ENCODE measurements at regions not wholly inside any gene's neighbourhood (a gene's known extent, or its start where the extent isn't known, plus 50 kb on each side); places are given as distances from the start of the nearest gene placed in this dataset.
A peak's percentile ranks its signal among the peaks of the same experiment; 100 is the strongest.
"Not testable (repeated sequence)": the region's sequence is repeated elsewhere in the genome, so short reads cannot be mapped to it uniquely, and the experiment has no call there.

DNA sequence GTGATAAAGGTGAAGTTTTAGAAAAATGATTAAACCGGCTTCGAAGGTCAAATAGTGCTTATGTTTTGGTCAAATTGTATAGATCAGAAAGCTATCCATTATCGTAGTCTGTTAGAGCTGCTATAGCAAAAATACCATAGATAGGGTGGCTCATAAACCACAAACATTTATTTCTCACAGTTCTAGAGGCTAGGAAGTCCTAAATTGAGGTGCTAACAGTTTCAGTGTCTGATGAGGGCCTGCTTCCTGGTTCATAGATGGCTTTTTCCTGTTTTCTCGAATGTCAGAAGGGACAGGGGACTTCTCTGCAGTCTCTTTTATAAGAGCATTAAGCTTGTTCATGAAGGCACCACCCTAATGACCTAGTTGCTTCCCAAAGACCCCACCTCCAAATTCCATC is 186.6 kb upstream of the ERBB4 start:
- H3K27ac ChIP-seq: no peak overlapping the region
- intact Hi-C loops (cut with DNase I; ENCODE audit: low total_unique reads): no loop called here
- DNase-seq: no peak
- H3K4me1 ChIP-seq: no peaks in the 10 kb centered on the region
- no peaks in the 10 kb centered on the region for H3K36me3 ChIP-seq (ENCODE audit: low read depth, missing control alignments)
- no peak overlapping the region for H3K4me3 ChIP-seq
- H3K27me3 ChIP-seq: no peaks in the 10 kb centered on the region
- no peaks in the 10 kb centered on the region for H3K9me3 ChIP-seq
- 90 to 95% methylated on average over 4 of the region's 4 CpGs for WGBS, 2 donors
- TF ChIP-seq POLR2A (IDR thresholded peaks at IDR 0.05): no peak
- TF ChIP-seq, protein P1, sequence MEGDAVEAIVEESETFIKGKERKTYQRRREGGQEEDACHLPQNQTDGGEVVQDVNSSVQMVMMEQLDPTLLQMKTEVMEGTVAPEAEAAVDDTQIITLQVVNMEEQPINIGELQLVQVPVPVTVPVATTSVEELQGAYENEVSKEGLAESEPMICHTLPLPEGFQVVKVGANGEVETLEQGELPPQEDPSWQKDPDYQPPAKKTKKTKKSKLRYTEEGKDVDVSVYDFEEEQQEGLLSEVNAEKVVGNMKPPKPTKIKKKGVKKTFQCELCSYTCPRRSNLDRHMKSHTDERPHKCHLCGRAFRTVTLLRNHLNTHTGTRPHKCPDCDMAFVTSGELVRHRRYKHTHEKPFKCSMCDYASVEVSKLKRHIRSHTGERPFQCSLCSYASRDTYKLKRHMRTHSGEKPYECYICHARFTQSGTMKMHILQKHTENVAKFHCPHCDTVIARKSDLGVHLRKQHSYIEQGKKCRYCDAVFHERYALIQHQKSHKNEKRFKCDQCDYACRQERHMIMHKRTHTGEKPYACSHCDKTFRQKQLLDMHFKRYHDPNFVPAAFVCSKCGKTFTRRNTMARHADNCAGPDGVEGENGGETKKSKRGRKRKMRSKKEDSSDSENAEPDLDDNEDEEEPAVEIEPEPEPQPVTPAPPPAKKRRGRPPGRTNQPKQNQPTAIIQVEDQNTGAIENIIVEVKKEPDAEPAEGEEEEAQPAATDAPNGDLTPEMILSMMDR (IDR thresholded peaks at IDR 0.05): no peak

DNA sequence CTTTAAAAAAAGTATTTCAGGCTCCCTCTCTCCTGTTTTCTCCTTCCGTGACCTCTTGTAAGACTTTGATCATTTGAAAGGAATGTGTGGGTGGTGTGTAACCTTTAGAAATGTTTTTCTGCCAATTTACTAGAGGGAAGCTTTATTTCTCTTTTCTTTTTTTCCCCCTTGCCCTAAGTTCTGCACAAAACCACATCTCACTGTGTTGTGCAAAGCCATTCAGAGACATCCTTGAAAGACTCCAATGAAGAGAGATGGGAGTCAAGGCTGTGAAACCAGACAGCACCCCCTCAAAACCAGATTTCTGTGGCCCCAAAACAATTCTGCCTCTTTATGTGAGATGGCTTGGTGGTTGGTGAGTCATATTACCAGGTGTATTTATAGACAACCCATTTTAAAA is 184.6 kb upstream of the ERBB4 start:
- H3K4me1 ChIP-seq: no peaks in the 10 kb centered on the region
- no peak for DNase-seq
- intact Hi-C loops (cut with DNase I; ENCODE audit: low total_unique reads): no loop called here
- H3K27ac ChIP-seq: no peak overlapping the region
- no peaks in the 10 kb centered on the region for H3K9me3 ChIP-seq
- H3K36me3 ChIP-seq (ENCODE audit: low read depth, missing control alignments): no peaks in the 10 kb centered on the region
- no peak overlapping the region for H3K4me3 ChIP-seq
- 22 to 45% methylated on average over 1 of the region's 1 CpG for WGBS, 2 donors
- no peak for TF ChIP-seq POLR2A (IDR thresholded peaks at IDR 0.05)
- TF ChIP-seq, protein P1 (IDR thresholded peaks at IDR 0.05): no peak
- no peaks in the 10 kb centered on the region for H3K27me3 ChIP-seq

- no peaks in the 10 kb centered on the region for H3K27me3 ChIP-seq
- H3K27ac ChIP-seq: no peak overlapping the region
- no peaks in the 10 kb centered on the region for H3K36me3 ChIP-seq (ENCODE audit: low read depth, missing control alignments)
- intact Hi-C loops (cut with DNase I; ENCODE audit: low total_unique reads): no loop called here
- no peaks in the 10 kb centered on the region for H3K9me3 ChIP-seq
- WGBS, 2 donors: 59 to 92% methylated on average over 1 of the region's 1 CpG
- no peak overlapping the region for H3K4me3 ChIP-seq
- H3K4me1 ChIP-seq: no peaks in the 10 kb centered on the region
- TF ChIP-seq, protein P1 (IDR thresholded peaks at IDR 0.05): no peak
- no peak for TF ChIP-seq POLR2A (IDR thresholded peaks at IDR 0.05)
- DNase-seq: no peak
Observed at GRCh38 chr2:212722046-212722445, 183.4 kb upstream of the ERBB4 start.

GRCh38 chr2:212721026-212721451 is 182.4 kb upstream of the ERBB4 start:
- intact Hi-C loops (cut with DNase I; ENCODE audit: low total_unique reads): no loop called here
- Histone ChIP-seq H3K27me3 (no peaks in the 10 kb centered on the region), H3K27ac (no peak overlapping the region), H3K9me3 (no peaks in the 10 kb centered on the region), H3K4me1 (no peaks in the 10 kb centered on the region), H3K36me3 (ENCODE audit: low read depth, missing control alignments) (no peaks in the 10 kb centered on the region), H3K4me3 (peak overlapping the region; percentile 22 to 46)
- no peak for DNase-seq
- WGBS, 2 donors: 48 to 78% methylated on average over 16 to 38 of the region's 38 CpGs
- TF ChIP-seq, protein P1 (IDR thresholded peaks at IDR 0.05): no peak
- TF ChIP-seq POLR2A (IDR thresholded peaks at IDR 0.05): no peak

DNA sequence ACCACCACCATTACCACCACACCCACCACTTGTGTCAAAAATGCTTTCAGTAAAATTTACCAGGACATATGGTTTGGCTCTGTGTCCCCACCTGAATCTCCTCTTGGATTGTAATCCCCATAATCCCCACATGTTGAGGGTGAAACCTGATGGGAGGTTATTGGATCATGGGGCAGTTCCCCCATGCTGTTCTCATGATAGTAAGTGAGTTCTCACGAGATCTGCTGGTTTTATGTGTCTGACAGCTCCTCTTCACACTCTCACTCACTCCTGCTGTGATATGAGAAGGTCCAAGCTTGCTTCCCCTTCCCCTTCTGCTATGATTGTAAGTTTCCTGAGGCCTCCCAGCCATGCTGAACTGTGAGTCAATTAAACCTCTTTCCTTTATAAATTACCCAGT is 176.8 kb upstream of the ERBB4 start:
- WGBS, 2 donors: 92 to 93% methylated on average over 1 of the region's 1 CpG
- H3K27me3 ChIP-seq; H3K4me3 ChIP-seq; DNase-seq; H3K27ac ChIP-seq; H3K4me1 ChIP-seq; H3K9me3 ChIP-seq; H3K36me3 ChIP-seq (ENCODE audit: low read depth, missing control alignments); intact Hi-C loops (cut with DNase I; ENCODE audit: low total_unique reads): not testable (repeated sequence)
